ENCODE measurements at regions not wholly inside any gene's neighbourhood (a gene's known extent, or its start where the extent isn't known, plus 50 kb on each side); places are given as distances from the start of the nearest gene placed in this dataset.
"Not testable (repeated sequence)": the region's sequence is repeated elsewhere in the genome, so short reads cannot be mapped to it uniquely, and the experiment has no call there.

GRCh38 chr2:230627806-230628724 lies 84.6 kb upstream of the CAB39 start:
- Histone ChIP-seq H3K4me3 (no peak overlapping the region), H3K4me1 (peaks cover 0 to 4% of the 10 kb centered on the region in 2 donors)

GRCh38 chr2:230631470-230631869 lies 81.2 kb upstream of the CAB39 start:
- peaks cover 0 to 4% of the 10 kb centered on the region in 2 donors for H3K4me1 ChIP-seq
- DNase-seq (ENCODE audit: low spot score) = no peak
- H3K36me3 ChIP-seq = no peaks in the 10 kb centered on the region
- H3K27me3 ChIP-seq = no peaks in the 10 kb centered on the region
- TF ChIP-seq CTCF (IDR thresholded peaks at IDR 0.05) = no peak
- H3K9me3 ChIP-seq = no peaks in the 10 kb centered on the region
- H3K27ac ChIP-seq = no peak overlapping the region
- no peak overlapping the region for H3K4me3 ChIP-seq

More at GRCh38 chr2:230627806-230628724, 84.6 kb upstream of the CAB39 start:
- H3K27me3 ChIP-seq = no peaks in the 10 kb centered on the region
- no peaks in the 10 kb centered on the region for H3K9me3 ChIP-seq
- H3K36me3 ChIP-seq = no peaks in the 10 kb centered on the region
- H3K27ac ChIP-seq = no peak overlapping the region
- no peak for DNase-seq (ENCODE audit: low spot score)
- no peak for TF ChIP-seq CTCF (IDR thresholded peaks at IDR 0.05)

GRCh38 chr2:230634146-230634545 lies 78.5 kb upstream of the CAB39 start:
- no peaks in the 10 kb centered on the region for H3K4me1 ChIP-seq
- H3K27me3 ChIP-seq = no peaks in the 10 kb centered on the region
- no peaks in the 10 kb centered on the region for H3K36me3 ChIP-seq
- no peak for DNase-seq (ENCODE audit: low spot score)
- no peak overlapping the region for H3K4me3 ChIP-seq
- no peaks in the 10 kb centered on the region for H3K9me3 ChIP-seq
- H3K27ac ChIP-seq = no peak overlapping the region
- TF ChIP-seq CTCF (IDR thresholded peaks at IDR 0.05) = no peak

GRCh38 chr2:230634721-230635313 lies 77.8 kb upstream of the CAB39 start:
- H3K4me3 ChIP-seq; H3K27me3 ChIP-seq; H3K36me3 ChIP-seq; H3K27ac ChIP-seq; H3K9me3 ChIP-seq; DNase-seq (ENCODE audit: low spot score); H3K4me1 ChIP-seq: not testable (repeated sequence)

GRCh38 chr2:230636684-230637271 lies 75.9 kb upstream of the CAB39 start:
- Histone ChIP-seq H3K4me1 (no peaks in the 10 kb centered on the region), H3K4me3 (no peak overlapping the region), H3K9me3 (no peaks in the 10 kb centered on the region), H3K27me3 (no peaks in the 10 kb centered on the region), H3K27ac (no peak overlapping the region), H3K36me3 (no peaks in the 10 kb centered on the region)
- no peak for TF ChIP-seq CTCF (IDR thresholded peaks at IDR 0.05)
- DNase-seq (ENCODE audit: low spot score) = no peak

GRCh38 chr2:230637486-230637885 lies 75.2 kb upstream of the CAB39 start:
- H3K27ac ChIP-seq; H3K36me3 ChIP-seq; DNase-seq (ENCODE audit: low spot score); H3K27me3 ChIP-seq; H3K9me3 ChIP-seq; H3K4me1 ChIP-seq; H3K4me3 ChIP-seq: not testable (repeated sequence)
